ENCODE measurements at regions not wholly inside any gene's neighbourhood (a gene's known extent, or its start where the extent isn't known, plus 50 kb on each side); places are given as distances from the start of the nearest gene placed in this dataset.

DNA sequence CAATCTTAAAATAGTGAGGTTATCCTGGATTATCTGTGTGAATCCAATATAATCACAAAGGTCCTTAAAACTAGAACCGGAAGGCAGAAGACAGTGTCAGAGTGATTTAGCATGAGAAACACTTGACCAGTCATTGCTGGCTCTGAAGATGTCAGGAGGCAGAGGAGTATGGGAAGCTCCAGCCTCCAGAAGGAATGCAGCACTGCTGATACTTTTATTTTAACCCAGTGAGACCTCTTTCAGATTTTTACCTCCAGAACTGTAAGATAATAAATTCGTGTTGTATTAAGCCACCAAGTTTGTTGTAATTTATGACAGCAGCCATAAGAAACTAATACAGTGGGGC lies 134.4 kb upstream of the ZC3H12C start:
- TF ChIP-seq, protein P1, sequence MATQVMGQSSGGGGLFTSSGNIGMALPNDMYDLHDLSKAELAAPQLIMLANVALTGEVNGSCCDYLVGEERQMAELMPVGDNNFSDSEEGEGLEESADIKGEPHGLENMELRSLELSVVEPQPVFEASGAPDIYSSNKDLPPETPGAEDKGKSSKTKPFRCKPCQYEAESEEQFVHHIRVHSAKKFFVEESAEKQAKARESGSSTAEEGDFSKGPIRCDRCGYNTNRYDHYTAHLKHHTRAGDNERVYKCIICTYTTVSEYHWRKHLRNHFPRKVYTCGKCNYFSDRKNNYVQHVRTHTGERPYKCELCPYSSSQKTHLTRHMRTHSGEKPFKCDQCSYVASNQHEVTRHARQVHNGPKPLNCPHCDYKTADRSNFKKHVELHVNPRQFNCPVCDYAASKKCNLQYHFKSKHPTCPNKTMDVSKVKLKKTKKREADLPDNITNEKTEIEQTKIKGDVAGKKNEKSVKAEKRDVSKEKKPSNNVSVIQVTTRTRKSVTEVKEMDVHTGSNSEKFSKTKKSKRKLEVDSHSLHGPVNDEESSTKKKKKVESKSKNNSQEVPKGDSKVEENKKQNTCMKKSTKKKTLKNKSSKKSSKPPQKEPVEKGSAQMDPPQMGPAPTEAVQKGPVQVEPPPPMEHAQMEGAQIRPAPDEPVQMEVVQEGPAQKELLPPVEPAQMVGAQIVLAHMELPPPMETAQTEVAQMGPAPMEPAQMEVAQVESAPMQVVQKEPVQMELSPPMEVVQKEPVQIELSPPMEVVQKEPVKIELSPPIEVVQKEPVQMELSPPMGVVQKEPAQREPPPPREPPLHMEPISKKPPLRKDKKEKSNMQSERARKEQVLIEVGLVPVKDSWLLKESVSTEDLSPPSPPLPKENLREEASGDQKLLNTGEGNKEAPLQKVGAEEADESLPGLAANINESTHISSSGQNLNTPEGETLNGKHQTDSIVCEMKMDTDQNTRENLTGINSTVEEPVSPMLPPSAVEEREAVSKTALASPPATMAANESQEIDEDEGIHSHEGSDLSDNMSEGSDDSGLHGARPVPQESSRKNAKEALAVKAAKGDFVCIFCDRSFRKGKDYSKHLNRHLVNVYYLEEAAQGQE (IDR thresholded peaks at IDR 0.05; ENCODE audit: low read depth) = no peak
- TF ChIP-seq TAF1 (IDR thresholded peaks at IDR 0.05; ENCODE audit: low read depth) (no peak), YY1 (IDR thresholded peaks at IDR 0.05; ENCODE audit: low read depth) (no peak), FOXM1 (IDR thresholded peaks at IDR 0.05; ENCODE audit: borderline replicate concordance, low read depth) (no peak), EGR1 (IDR thresholded peaks at IDR 0.05) (no peak), RAD21 (IDR thresholded peaks at IDR 0.05; ENCODE audit: low read depth) (no peak), NFIC (IDR thresholded peaks at IDR 0.05) (no peak), ZBTB7A (IDR thresholded peaks at IDR 0.05; ENCODE audit: low read depth) (no peak), EP300 (IDR thresholded peaks at IDR 0.05; ENCODE audit: borderline replicate concordance) (no peak), TEAD4 (IDR thresholded peaks at IDR 0.05) (no peak), TCF12 (IDR thresholded peaks at IDR 0.05; ENCODE audit: low read depth) (no peak)
- TF ChIP-seq, protein P2, sequence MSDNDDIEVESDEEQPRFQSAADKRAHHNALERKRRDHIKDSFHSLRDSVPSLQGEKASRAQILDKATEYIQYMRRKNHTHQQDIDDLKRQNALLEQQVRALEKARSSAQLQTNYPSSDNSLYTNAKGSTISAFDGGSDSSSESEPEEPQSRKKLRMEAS (IDR thresholded peaks at IDR 0.05) = no peak
- TF ChIP-seq, protein P3, sequence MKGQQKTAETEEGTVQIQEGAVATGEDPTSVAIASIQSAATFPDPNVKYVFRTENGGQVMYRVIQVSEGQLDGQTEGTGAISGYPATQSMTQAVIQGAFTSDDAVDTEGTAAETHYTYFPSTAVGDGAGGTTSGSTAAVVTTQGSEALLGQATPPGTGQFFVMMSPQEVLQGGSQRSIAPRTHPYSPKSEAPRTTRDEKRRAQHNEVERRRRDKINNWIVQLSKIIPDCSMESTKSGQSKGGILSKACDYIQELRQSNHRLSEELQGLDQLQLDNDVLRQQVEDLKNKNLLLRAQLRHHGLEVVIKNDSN (IDR thresholded peaks at IDR 0.05) = no peak

DNA sequence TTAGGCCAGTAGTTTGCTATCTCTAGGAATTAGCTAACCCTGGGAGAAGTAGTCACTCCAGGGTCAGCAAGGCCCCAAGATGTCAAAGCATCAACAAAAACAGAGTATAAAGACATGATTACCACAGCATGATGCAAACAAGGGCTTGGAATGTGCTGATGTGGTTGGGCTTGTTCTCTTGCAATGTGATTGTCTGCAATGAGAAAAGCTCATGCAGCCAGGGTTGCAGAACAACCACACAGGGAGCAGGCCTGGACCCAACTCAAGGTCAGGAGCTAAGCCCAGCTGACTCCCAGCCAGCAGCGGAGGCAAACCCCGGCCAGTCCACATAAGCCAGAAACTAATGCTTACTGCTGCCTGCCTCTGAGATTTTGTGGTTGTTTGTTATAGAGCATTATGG lies 132.4 kb upstream of the ZC3H12C start:
- TF ChIP-seq, protein P2 (IDR thresholded peaks at IDR 0.05) = no peak
- no peak for TF ChIP-seq TEAD4 (IDR thresholded peaks at IDR 0.05)
- no peak for TF ChIP-seq EP300 (IDR thresholded peaks at IDR 0.05; ENCODE audit: borderline replicate concordance)
- TF ChIP-seq TAF1 (IDR thresholded peaks at IDR 0.05; ENCODE audit: low read depth) = no peak
- TF ChIP-seq, protein P3 (IDR thresholded peaks at IDR 0.05) = no peak
- no peak for TF ChIP-seq NFIC (IDR thresholded peaks at IDR 0.05)
- no peak for TF ChIP-seq TCF12 (IDR thresholded peaks at IDR 0.05; ENCODE audit: low read depth)
- TF ChIP-seq EGR1 (IDR thresholded peaks at IDR 0.05) = no peak
- TF ChIP-seq, protein P1 (IDR thresholded peaks at IDR 0.05; ENCODE audit: low read depth) = no peak
- no peak for TF ChIP-seq CEBPB (IDR thresholded peaks at IDR 0.05)
- TF ChIP-seq YY1 (IDR thresholded peaks at IDR 0.05; ENCODE audit: low read depth) = no peak
- no peak for TF ChIP-seq CREB1 (IDR thresholded peaks at IDR 0.05; ENCODE audit: low read depth)
- TF ChIP-seq FOXM1 (IDR thresholded peaks at IDR 0.05; ENCODE audit: borderline replicate concordance, low read depth) = no peak
- TF ChIP-seq ZBTB7A (IDR thresholded peaks at IDR 0.05; ENCODE audit: low read depth) = no peak
- no peak for TF ChIP-seq RAD21 (IDR thresholded peaks at IDR 0.05; ENCODE audit: low read depth)

DNA sequence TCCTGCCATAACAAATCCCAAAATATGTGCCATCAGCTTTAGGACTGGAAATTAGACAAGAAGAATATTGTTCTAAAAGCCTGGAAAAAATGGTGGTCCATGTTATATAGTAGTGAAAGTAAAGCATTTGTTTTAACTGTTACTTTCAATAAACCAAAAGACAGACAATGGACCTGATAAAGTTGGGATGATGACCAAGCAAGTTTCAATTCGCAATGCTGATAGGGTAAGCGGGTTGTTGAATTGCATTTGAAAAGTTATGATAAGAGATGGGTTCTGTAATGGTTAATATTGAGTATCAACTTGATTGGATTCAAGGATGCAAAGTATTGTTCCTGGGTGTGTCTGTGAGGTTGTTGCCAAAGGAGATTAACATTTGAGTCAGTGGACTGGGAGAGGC lies 131.9 kb upstream of the ZC3H12C start:
- TF ChIP-seq TAF1 (IDR thresholded peaks at IDR 0.05; ENCODE audit: low read depth) (no peak), YY1 (IDR thresholded peaks at IDR 0.05; ENCODE audit: low read depth) (no peak), RAD21 (IDR thresholded peaks at IDR 0.05; ENCODE audit: low read depth) (no peak), CREB1 (IDR thresholded peaks at IDR 0.05; ENCODE audit: low read depth) (no peak), ZBTB7A (IDR thresholded peaks at IDR 0.05; ENCODE audit: low read depth) (no peak), EGR1 (IDR thresholded peaks at IDR 0.05) (no peak), EP300 (IDR thresholded peaks at IDR 0.05; ENCODE audit: borderline replicate concordance) (no peak), TEAD4 (IDR thresholded peaks at IDR 0.05) (no peak), CEBPB (IDR thresholded peaks at IDR 0.05) (no peak)
- TF ChIP-seq, protein P1 (IDR thresholded peaks at IDR 0.05; ENCODE audit: low read depth) = no peak
- TF ChIP-seq, protein P3 (IDR thresholded peaks at IDR 0.05) = no peak

DNA sequence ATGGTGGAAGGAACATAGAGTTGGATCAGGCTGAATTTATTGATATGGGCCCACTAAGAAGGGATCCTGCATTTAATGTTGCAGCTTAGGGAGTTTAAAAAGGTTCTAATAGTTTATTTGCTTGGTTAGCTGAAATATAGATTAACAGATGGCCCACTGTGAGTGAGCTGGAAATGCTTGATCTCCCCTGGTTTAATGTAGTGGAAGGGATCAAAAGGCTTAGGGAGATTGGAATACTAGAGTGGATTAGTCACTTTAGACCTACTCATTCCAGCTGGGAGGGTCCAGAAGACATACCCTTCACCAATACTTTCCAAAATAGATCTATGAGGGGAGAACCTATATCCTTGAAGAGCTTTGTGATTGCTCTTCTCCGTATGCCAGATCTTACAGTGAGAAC lies 130.1 kb upstream of the ZC3H12C start:
- TF ChIP-seq, protein P2 (IDR thresholded peaks at IDR 0.05) = no peak
- no peak for TF ChIP-seq EGR1 (IDR thresholded peaks at IDR 0.05)
- no peak for TF ChIP-seq CEBPB (IDR thresholded peaks at IDR 0.05)
- TF ChIP-seq RAD21 (IDR thresholded peaks at IDR 0.05; ENCODE audit: low read depth) = no peak
- TF ChIP-seq EP300 (IDR thresholded peaks at IDR 0.05; ENCODE audit: borderline replicate concordance) = no peak
- no peak for TF ChIP-seq FOXM1 (IDR thresholded peaks at IDR 0.05; ENCODE audit: borderline replicate concordance, low read depth)
- no peak for TF ChIP-seq TAF1 (IDR thresholded peaks at IDR 0.05; ENCODE audit: low read depth)
- no peak for TF ChIP-seq CREB1 (IDR thresholded peaks at IDR 0.05; ENCODE audit: low read depth)
- TF ChIP-seq, protein P1 (IDR thresholded peaks at IDR 0.05; ENCODE audit: low read depth) = no peak
- TF ChIP-seq, protein P3 (IDR thresholded peaks at IDR 0.05) = no peak
- TF ChIP-seq ZBTB7A (IDR thresholded peaks at IDR 0.05; ENCODE audit: low read depth) = no peak
- TF ChIP-seq YY1 (IDR thresholded peaks at IDR 0.05; ENCODE audit: low read depth) = no peak

Measured in Ishikawa (cell line).